SK-N-SH (cell line): ENCODE measurements at regions not wholly inside any gene's neighbourhood (a gene's known extent, or its start where the extent isn't known, plus 50 kb on each side); places are given as distances from the start of the nearest gene placed in this dataset.

Experiments
- CTCF ChIA-PET: fragments of 300-600, 350-600 bp; formaldehyde crosslinking; extraction: SDS; loops from one replicate; lab custom pipeline; 2021; lab: Yijun Ruan, JAX
- POLR2A ChIA-PET: fragments of 350-600 bp; sonication (Branson Sonifier 250); formaldehyde crosslinking; extraction: SDS; loops from one replicate; lab custom pipeline; 2020; ENCODE audit warnings: antibody characterized with exemption, inconsistent platforms; lab: Yijun Ruan, JAX
- DNase-seq: peaks from one replicate; pipeline ENCODE4 v3.0.0; 2012
- H2AFZ ChIP-seq: fragments of 200-600 bp; sonication (generic); 2 replicates; pipeline ENCODE4 v1.8.1; 2016; ENCODE audit warnings: antibody characterized with exemption, mild to moderate bottlenecking, low read depth
- H3F3A ChIP-seq: fragments of 200-600 bp; sonication (generic); replicated peaks from 2 replicates; pipeline ENCODE3; 2016; ENCODE audit warnings: antibody characterized with exemption, mild to moderate bottlenecking; ENCODE audit not compliant: insufficient read depth
- H3K27ac ChIP-seq, 2 experiments: fragments of 200-500 bp in 1 of 2; fragments of 200-600 bp in 1 of 2; sonication (Bioruptor generic) in 1 of 2; sonication (generic), shearing (Covaris generic) in 1 of 2; 2 replicates each; pipeline versions ENCODE4 v1.5.1 to v1.6.1; 2014 to 2016; ENCODE audit warnings: low read depth in 2 of 2, inconsistent platforms in 1 of 2, low read length in 1 of 2, mild to moderate bottlenecking in 1 of 2, mixed read lengths in 1 of 2
- H3K27me3 ChIP-seq: fragments of 200-600 bp; sonication (generic), shearing (Covaris generic); 2 replicates; pipeline ENCODE4 v1.6.1; 2016; ENCODE audit warnings: mixed run types; ENCODE audit not compliant: insufficient read depth
- H3K36me3 ChIP-seq, 2 experiments: fragments of 200-500 bp in 1 of 2; fragments of 200-600 bp in 1 of 2; sonication (Bioruptor generic) in 1 of 2; sonication (generic) in 1 of 2; replicated peaks in 1 of 2; 2 replicates each; pipeline versions ENCODE3 to v1.5.1; 2014 to 2016; ENCODE audit warnings: low read length in 1 of 2, mild to moderate bottlenecking in 1 of 2; ENCODE audit not compliant: insufficient read depth in 2 of 2, control insufficient read depth in 1 of 2
- H3K4me1 ChIP-seq, 2 experiments: fragments of 200-500 bp in 1 of 2; fragments of 200-600 bp in 1 of 2; sonication (Bioruptor generic) in 1 of 2; sonication (generic), shearing (Covaris generic) in 1 of 2; 2 replicates each; pipeline versions ENCODE4 v1.5.1 to v1.6.1; 2014 to 2016; ENCODE audit warnings: low read depth in 1 of 2, low read length in 1 of 2, mixed run types in 1 of 2; ENCODE audit not compliant: insufficient read depth in 2 of 2, control insufficient read depth in 1 of 2
- H3K4me2 ChIP-seq: fragments of 200-600 bp; sonication (generic), shearing (Covaris generic); 2 replicates; pipeline ENCODE4 v1.6.1; 2017; ENCODE audit warnings: mixed run types
- H3K4me3 ChIP-seq, 2 experiments: fragments of 200-500 bp in 1 of 2; fragments of 200-600 bp in 1 of 2; sonication (Bioruptor generic) in 1 of 2; sonication (generic), shearing (Covaris generic) in 1 of 2; 2 replicates each; pipeline versions ENCODE4 v1.5.1 to v1.8.1; 2014 to 2016; ENCODE audit warnings: low read depth in 2 of 2, inconsistent platforms in 1 of 2, low read length in 1 of 2, mild to moderate bottlenecking in 1 of 2, mixed read lengths in 1 of 2, moderate library complexity in 1 of 2
- H3K79me2 ChIP-seq: fragments of 200-600 bp; sonication (generic); 2 replicates; pipeline ENCODE4 v1.8.1; 2017; ENCODE audit warnings: mild to moderate bottlenecking; ENCODE audit not compliant: insufficient read depth
- H3K9ac ChIP-seq: fragments of 200-600 bp; sonication (generic); 2 replicates; pipeline ENCODE4 v1.6.1; 2017; ENCODE audit warnings: mixed run types
- H3K9me2 ChIP-seq: fragments of 200-600 bp; sonication (generic); 2 replicates; pipeline ENCODE4 v1.6.1; 2017; ENCODE audit warnings: mixed run types
- H3K9me3 ChIP-seq: fragments of 200-600 bp; sonication (generic); 2 replicates; pipeline ENCODE4 v1.6.1; 2017; ENCODE audit warnings: mixed run types, mild to moderate bottlenecking, moderate library complexity
- H4K20me1 ChIP-seq: fragments of 200-600 bp; sonication (generic); 2 replicates; pipeline ENCODE4 v1.6.1; 2017; ENCODE audit warnings: mild to moderate bottlenecking, mixed run types; ENCODE audit not compliant: insufficient read depth
- CHD2 ChIP-seq: fragments of 150-350 bp; IDR thresholded peaks from 2 replicates; pipeline ENCODE4 v1.6.1; 2018; ENCODE audit warnings: low read length; ENCODE audit not compliant: partially characterized antibody
- EP300 ChIP-seq, 2 experiments: IDR thresholded peaks; 2 replicates each; pipeline versions ENCODE4 v1.4.0 to v1.6.1; 2012; ENCODE audit warnings: borderline replicate concordance in 1 of 2, low read depth in 1 of 2, low read length in 1 of 2
- EZH2phosphoT487 ChIP-seq: fragments of 200-600 bp; sonication (generic); IDR thresholded peaks from 2 replicates; pipeline ENCODE4 v1.6.1; 2017; ENCODE audit warnings: low read depth, mixed run types, mild to moderate bottlenecking, antibody characterized with exemption, moderate library complexity, borderline replicate concordance
- GABPA ChIP-seq: IDR thresholded peaks from 2 replicates; pipeline ENCODE4 v1.4.0; 2012; ENCODE audit warnings: low read depth, mild to moderate bottlenecking
- GATA2 ChIP-seq: sonication (generic); formaldehyde crosslinking; IDR thresholded peaks from 2 replicates; pipeline ENCODE4 v1.5.0; 2020; ENCODE audit warnings: mild to moderate bottlenecking, missing genetic modification reagents
- IRF3 ChIP-seq: fragments of 150-350 bp; IDR thresholded peaks from 2 replicates; pipeline ENCODE4 v1.6.1; 2016; ENCODE audit warnings: mild to moderate bottlenecking, low read depth, low read length
- JUND ChIP-seq: IDR thresholded peaks from 2 replicates; pipeline ENCODE4 v1.4.0; 2012
- MEF2A ChIP-seq: IDR thresholded peaks from 2 replicates; pipeline ENCODE4 v1.4.0; 2012; ENCODE audit warnings: low read depth, borderline replicate concordance
- NFIC ChIP-seq: IDR thresholded peaks from 2 replicates; pipeline ENCODE4 v1.4.0; 2012; ENCODE audit warnings: borderline replicate concordance
- PBX3 ChIP-seq: IDR thresholded peaks from 2 replicates; pipeline ENCODE4; 2012
- POLR2AphosphoS5 ChIP-seq: IDR thresholded peaks from 2 replicates; pipeline ENCODE4 v1.6.1; 2012; ENCODE audit warnings: low read depth, low read length
- REST ChIP-seq: IDR thresholded peaks from 2 replicates; pipeline ENCODE4 v1.6.1; 2012; ENCODE audit warnings: mild to moderate bottlenecking, low read depth, low read length, moderate library complexity
- RFX5 ChIP-seq: IDR thresholded peaks from 2 replicates; pipeline ENCODE4 v1.6.1; 2012; ENCODE audit warnings: mild to moderate bottlenecking, improper control_type of control experiment, low read length
- SIN3A ChIP-seq: IDR thresholded peaks from 2 replicates; pipeline ENCODE4 v1.6.1; 2012; ENCODE audit warnings: low read depth, mild to moderate bottlenecking, low read length, moderate library complexity, borderline replicate concordance
- SMC3 ChIP-seq: IDR thresholded peaks from 2 replicates; pipeline ENCODE4 v1.6.1; 2012; ENCODE audit warnings: low read depth, low read length, improper control_type of control experiment
- TAF1 ChIP-seq: IDR thresholded peaks from 2 replicates; pipeline ENCODE4 v1.6.1; 2012; ENCODE audit warnings: low read depth, mild to moderate bottlenecking, low read length, moderate library complexity, borderline replicate concordance
- ZBTB33 ChIP-seq: IDR thresholded peaks from 2 replicates; pipeline ENCODE4 v1.4.0; 2012; ENCODE audit warnings: low read depth, borderline replicate concordance
- WGBS: methylation state at CpG from one replicate; pipeline ENCODE4 v1.1.6; 2017; ENCODE audit warnings: low lambda C conversion rate; 5-methylcytosine and 5-hydroxymethylcytosine counted together

GRCh38 chr4:38333219-38333618 lies 330.8 kb upstream of the KLF3 start:
- 51% methylated on average over 2 of the region's 2 CpGs for WGBS
- TF ChIP-seq EZH2phosphoT487, result no peak
- no peak for TF ChIP-seq JUND
- no peak for TF ChIP-seq PBX3
- no peak for TF ChIP-seq REST
- TF ChIP-seq GABPA, result no peak
- TF ChIP-seq TAF1, result no peak
- no peak for TF ChIP-seq ZBTB33
- TF ChIP-seq MEF2A, result no peak
- TF ChIP-seq POLR2AphosphoS5, result no peak
- no peak for TF ChIP-seq SMC3
- no peak for TF ChIP-seq NFIC
- TF ChIP-seq RFX5, result no peak
- no peak for TF ChIP-seq SIN3A
- TF ChIP-seq GATA2 (CRISPR knock-in tag), result no peak
- no peak for TF ChIP-seq IRF3
- TF ChIP-seq CHD2, result no peak
- no peak for TF ChIP-seq EP300 (IDR thresholded peaks at IDR 0.05; ENCODE audit: borderline replicate concordance in 1 of 2, low read depth in 1 of 2, low read length in 1 of 2)
- no peaks in the 10 kb centered on the region for H3K36me3 ChIP-seq
- no peak overlapping the region for H3K9ac ChIP-seq
- no peaks in the 10 kb centered on the region; the same call in 1 of the 2 replicates for H3K27me3 ChIP-seq
- no peak overlapping the region for H3K4me3 ChIP-seq
- H2AFZ ChIP-seq, result no peak overlapping the region
- no peak overlapping the region for H3K4me2 ChIP-seq
- H3K27ac ChIP-seq, result no peak overlapping the region
- H3K4me1 ChIP-seq, result peaks cover 0 to 13% of the 10 kb centered on the region in 2 experiments; a peak in 2 of 4 replicates
- no peaks in the 10 kb centered on the region for H4K20me1 ChIP-seq
- H3K9me2 ChIP-seq, result no peaks in the 10 kb centered on the region
- DNase-seq, result no peak
- no peaks in the 10 kb centered on the region for H3F3A ChIP-seq
- H3K9me3 ChIP-seq, result no peaks in the 10 kb centered on the region
- CTCF ChIA-PET, result interaction anchor here (1.7 kb wide), 1 partner anchor 342 kb away, joined by 3 read pairs; no protein-coding TSS in a partner anchor
- no peaks in the 10 kb centered on the region for H3K79me2 ChIP-seq
- POLR2A ChIA-PET, result no interaction called here
